Trophoblast cell (in vitro differentiated cells and primary cell): ENCODE measurements at regions not wholly inside any gene's neighbourhood (a gene's known extent, or its start where the extent isn't known, plus 50 kb on each side); places are given as distances from the start of the nearest gene placed in this dataset.

Source experiments
- DNase-seq, 2 donors: peaks; one replicate each; pipeline ENCODE4 v3.0.0-alpha.2; 2016
- H2AFZ ChIP-seq: 2 replicates; pipeline ENCODE4 v1.6.1; 2013; ENCODE audit warnings: low read length, moderate library complexity, mild to moderate bottlenecking; ENCODE audit not compliant: insufficient read depth, poor library complexity
- H2AK5ac ChIP-seq: 2 replicates; pipeline ENCODE4 v1.6.1; 2013; ENCODE audit warnings: mild to moderate bottlenecking, low read length
- H2BK120ac ChIP-seq: 2 replicates; pipeline ENCODE4 v1.6.1; 2013; ENCODE audit warnings: low read length, mild to moderate bottlenecking, moderate library complexity; ENCODE audit not compliant: insufficient read depth, poor library complexity
- H2BK12ac ChIP-seq: 2 replicates; pipeline ENCODE4 v1.6.1; 2013; ENCODE audit warnings: mild to moderate bottlenecking, low read length, moderate library complexity
- H2BK5ac ChIP-seq: 2 replicates; pipeline ENCODE4 v1.6.1; 2013; ENCODE audit warnings: low read length, low read depth, moderate library complexity, mild to moderate bottlenecking; ENCODE audit not compliant: poor library complexity
- H3K14ac ChIP-seq: 2 replicates; pipeline ENCODE4 v1.6.1; 2013; ENCODE audit warnings: mild to moderate bottlenecking, low read length
- H3K18ac ChIP-seq: 2 replicates; pipeline ENCODE4 v1.6.1; 2013; ENCODE audit warnings: mild to moderate bottlenecking, low read length
- H3K23ac ChIP-seq: 2 replicates; pipeline ENCODE4 v1.6.1; 2013; ENCODE audit warnings: low read length
- H3K27ac ChIP-seq: 2 replicates; pipeline ENCODE4 v1.5.1; 2013; ENCODE audit warnings: low read depth, mild to moderate bottlenecking, inconsistent platforms, low read length, moderate library complexity
- H3K27me3 ChIP-seq: 2 replicates; pipeline ENCODE4 v1.6.1; 2013; ENCODE audit warnings: inconsistent platforms, mild to moderate bottlenecking, low read length, moderate library complexity; ENCODE audit not compliant: insufficient read depth
- H3K36me3 ChIP-seq, 2 experiments: 1 replicate in 1 of 2; 2 replicates in 1 of 2; pipeline ENCODE4 v1.6.1; 2013; ENCODE audit warnings: low read length in 2 of 2, mild to moderate bottlenecking in 2 of 2, moderate library complexity in 1 of 2; ENCODE audit not compliant: insufficient read depth in 2 of 2, control insufficient read depth in 1 of 2
- H3K4ac ChIP-seq: 2 replicates; pipeline ENCODE4 v1.6.1; 2013; ENCODE audit warnings: low read depth, mild to moderate bottlenecking, low read length, moderate library complexity
- H3K4me1 ChIP-seq, 2 experiments: 1 replicate in 1 of 2; 2 replicates in 1 of 2; pipeline ENCODE4 v1.6.1; 2013; ENCODE audit warnings: low read length in 2 of 2, mild to moderate bottlenecking in 2 of 2, moderate library complexity in 1 of 2; ENCODE audit not compliant: insufficient read depth in 2 of 2, control insufficient read depth in 1 of 2
- H3K4me2 ChIP-seq: 2 replicates; pipeline ENCODE4 v1.6.1; 2013; ENCODE audit warnings: inconsistent platforms, mild to moderate bottlenecking, low read length, moderate library complexity
- H3K4me3 ChIP-seq: 2 replicates; pipeline ENCODE4 v1.5.1; 2013; ENCODE audit warnings: mild to moderate bottlenecking, low read depth, low read length, inconsistent platforms
- H3K79me1 ChIP-seq: one replicate; pipeline ENCODE4 v1.6.1; 2013; ENCODE audit warnings: low read length
- H3K79me2 ChIP-seq: 2 replicates; pipeline ENCODE4 v1.6.1; 2013; ENCODE audit warnings: low read length, mild to moderate bottlenecking; ENCODE audit not compliant: control insufficient read depth, insufficient read depth, poor library complexity
- H3K9ac ChIP-seq: 2 replicates; pipeline ENCODE4 v1.6.1; 2013; ENCODE audit warnings: mild to moderate bottlenecking, low read length
- H3K9me3 ChIP-seq: 2 replicates; pipeline ENCODE4 v1.6.1; 2013; ENCODE audit warnings: low read depth, mild to moderate bottlenecking, control low read depth, inconsistent platforms, low read length; ENCODE audit not compliant: insufficient read depth
- H4K12ac ChIP-seq: 2 replicates; pipeline ENCODE4 v1.6.1; 2013; ENCODE audit warnings: low read depth, mild to moderate bottlenecking, low read length, moderate library complexity
- H4K8ac ChIP-seq: 2 replicates; pipeline ENCODE4 v1.6.1; 2013; ENCODE audit warnings: low read depth, mild to moderate bottlenecking, low read length, moderate library complexity
- H4K91ac ChIP-seq: one replicate; pipeline ENCODE4 v1.6.1; 2013; ENCODE audit warnings: low read depth, mild to moderate bottlenecking, low read length, moderate library complexity
- WGBS: extraction: QIAGEN DNeasy Blood & Tissue Kit; methylation state at CpG from one replicate; pipeline ENCODE4 v1.1.7; 2013; ENCODE audit warnings: missing lambda C conversion rate; ENCODE audit not compliant: insufficient read length, insufficient coverage; ENCODE audit errors: extremely low coverage; 5-methylcytosine and 5-hydroxymethylcytosine counted together

- H4K12ac ChIP-seq, result no peak overlapping the region
- DNase-seq, result peak; percentile 11 to 54
- no CpG with 5 or more reads among the region's 11 CpGs for whole genome bisulfite sequencing
- no peaks in the 10 kb centered on the region for H3K4me1 ChIP-seq
- no peak overlapping the region for H3K4me3 ChIP-seq
- no peaks in the 10 kb centered on the region for H3K9me3 ChIP-seq
- H2BK120ac ChIP-seq, result no peak overlapping the region
- no peaks in the 10 kb centered on the region for H3K79me1 ChIP-seq
- H2AFZ ChIP-seq, result no peak overlapping the region
- H3K4me2 ChIP-seq, result no peak overlapping the region
- no peak overlapping the region for H3K4ac ChIP-seq
- no peak overlapping the region for H3K27ac ChIP-seq
- no peak overlapping the region for H3K18ac ChIP-seq
- no peak overlapping the region for H3K23ac ChIP-seq
- H2BK5ac ChIP-seq, result no peak overlapping the region
- H4K91ac ChIP-seq, result no peak overlapping the region
- no peak overlapping the region for H2BK12ac ChIP-seq
- no peak overlapping the region for H4K8ac ChIP-seq
- H3K14ac ChIP-seq, result no peak overlapping the region
- H2AK5ac ChIP-seq, result no peak overlapping the region
- H3K27me3 ChIP-seq, result no peaks in the 10 kb centered on the region
- H3K36me3 ChIP-seq, result no peaks in the 10 kb centered on the region
- H3K9ac ChIP-seq, result no peak overlapping the region
- H3K79me2 ChIP-seq, result no peaks in the 10 kb centered on the region
Measured at GRCh38 chr9:16982780-16983310, 112.4 kb upstream of the BNC2 start.

- Histone ChIP-seq H3K4me2 (no peak overlapping the region), H3K4me1 (no peaks in the 10 kb centered on the region), H3K23ac (no peak overlapping the region), H3K79me1 (no peaks in the 10 kb centered on the region), H3K9ac (no peak overlapping the region), H3K27ac (no peak overlapping the region), H2BK12ac (no peak overlapping the region), H2AK5ac (no peak overlapping the region), H4K91ac (no peak overlapping the region), H3K27me3 (no peaks in the 10 kb centered on the region), H3K4ac (no peak overlapping the region), H3K4me3 (no peak overlapping the region), H3K9me3 (no peaks in the 10 kb centered on the region), H2AFZ (no peak overlapping the region), H2BK120ac (no peak overlapping the region), H3K36me3 (no peaks in the 10 kb centered on the region), H3K79me2 (no peaks in the 10 kb centered on the region), H2BK5ac (no peak overlapping the region), H4K8ac (no peak overlapping the region), H4K12ac (no peak overlapping the region), H3K14ac (no peak overlapping the region), H3K18ac (no peak overlapping the region)
- DNase-seq, result no peak
- no CpG with 5 or more reads among the region's 4 CpGs for WGBS
Measured at GRCh38 chr9:16976427-16976826, 106.0 kb upstream of the BNC2 start.

GRCh38 chr9:16974436-16974835, 104.0 kb upstream of the BNC2 start:
- no peaks in the 10 kb centered on the region for H3K9me3 ChIP-seq
- H2BK120ac ChIP-seq, result no peak overlapping the region
- no peak overlapping the region for H4K91ac ChIP-seq
- H3K79me1 ChIP-seq, result no peaks in the 10 kb centered on the region
- H3K27ac ChIP-seq, result no peak overlapping the region
- no peaks in the 10 kb centered on the region for H3K36me3 ChIP-seq
- no CpG with 5 or more reads among the region's 5 CpGs for WGBS
- H2AFZ ChIP-seq, result no peak overlapping the region
- H3K27me3 ChIP-seq, result no peaks in the 10 kb centered on the region
- DNase-seq, result no peak
- H3K4me3 ChIP-seq, result no peak overlapping the region
- H3K9ac ChIP-seq, result no peak overlapping the region
- H2AK5ac ChIP-seq, result no peak overlapping the region
- H3K4me1 ChIP-seq, result no peaks in the 10 kb centered on the region
- no peaks in the 10 kb centered on the region for H3K79me2 ChIP-seq
- H3K4me2 ChIP-seq, result no peak overlapping the region
- no peak overlapping the region for H4K12ac ChIP-seq
- H2BK12ac ChIP-seq, result no peak overlapping the region
- no peak overlapping the region for H3K18ac ChIP-seq
- no peak overlapping the region for H4K8ac ChIP-seq
- no peak overlapping the region for H3K23ac ChIP-seq
- no peak overlapping the region for H3K14ac ChIP-seq
- no peak overlapping the region for H2BK5ac ChIP-seq
- H3K4ac ChIP-seq, result no peak overlapping the region

GRCh38 chr9:16970321-16970720, 99.9 kb upstream of the BNC2 start:
- no peak for DNase-seq
- no peak overlapping the region for H2BK12ac ChIP-seq
- H3K14ac ChIP-seq, result no peak overlapping the region
- H4K91ac ChIP-seq, result no peak overlapping the region
- no peaks in the 10 kb centered on the region for H3K79me2 ChIP-seq
- H3K9ac ChIP-seq, result no peak overlapping the region
- H3K36me3 ChIP-seq, result no peaks in the 10 kb centered on the region
- no peak overlapping the region for H4K8ac ChIP-seq
- WGBS, result no CpG with 5 or more reads among the region's 3 CpGs
- peaks cover 2% of the 10 kb centered on the region for H3K9me3 ChIP-seq
- no peak overlapping the region for H2AK5ac ChIP-seq
- H3K4ac ChIP-seq, result no peak overlapping the region
- H3K4me1 ChIP-seq, result no peaks in the 10 kb centered on the region
- H2BK5ac ChIP-seq, result no peak overlapping the region
- H3K4me2 ChIP-seq, result no peak overlapping the region
- H3K79me1 ChIP-seq, result no peaks in the 10 kb centered on the region
- no peak overlapping the region for H4K12ac ChIP-seq
- no peak overlapping the region for H3K27ac ChIP-seq
- H3K23ac ChIP-seq, result no peak overlapping the region
- H2BK120ac ChIP-seq, result no peak overlapping the region
- H3K18ac ChIP-seq, result no peak overlapping the region
- no peak overlapping the region for H3K4me3 ChIP-seq
- no peaks in the 10 kb centered on the region for H3K27me3 ChIP-seq
- no peak overlapping the region for H2AFZ ChIP-seq
